Muscle of arm (tissue), 1 donor: ENCODE measurements at regions not wholly inside any gene's neighbourhood (a gene's known extent, or its start where the extent isn't known, plus 50 kb on each side); places are given as distances from the start of the nearest gene placed in this dataset.
"Not testable (repeated sequence)": the region's sequence is repeated elsewhere in the genome, so short reads cannot be mapped to it uniquely, and the experiment has no call there.

Source experiments
- DNase-seq: peaks from one replicate; pipeline ENCODE4 v3.0.0-alpha.2; 2013

GRCh38 chr10:61612450-61612849 is 50.3 kb upstream of the CABCOCO1 start:
- no peak for DNase-seq

- DNase-seq = no peak
Measured at GRCh38 chr10:61612009-61612408, 50.7 kb upstream of the CABCOCO1 start.

GRCh38 chr10:61609701-61610100 is 53.0 kb upstream of the CABCOCO1 start:
- peak; percentile 50 for DNase-seq

GRCh38 chr10:61608255-61609033 is 54.3 kb upstream of the CABCOCO1 start:
- no peak for DNase-seq

- DNase-seq = no peak
Measured at GRCh38 chr10:61606959-61607907, 55.5 kb upstream of the CABCOCO1 start.

GRCh38 chr10:61605221-61605620 is 57.5 kb upstream of the CABCOCO1 start:
- no peak for DNase-seq

- DNase-seq = no peak
Measured at GRCh38 chr10:61600399-61600798, 62.3 kb upstream of the CABCOCO1 start.

- DNase-seq = no peak
Measured at GRCh38 chr10:61594430-61594829, 68.3 kb upstream of the CABCOCO1 start.

GRCh38 chr10:61592581-61592980 is 70.1 kb upstream of the CABCOCO1 start:
- no peak for DNase-seq

- no peak for DNase-seq
Measured at GRCh38 chr10:61589547-61590243, 73.0 kb upstream of the CABCOCO1 start.

GRCh38 chr10:61588770-61589211 is 73.9 kb upstream of the CABCOCO1 start:
- DNase-seq = no peak

- no peak for DNase-seq
Measured at GRCh38 chr10:61586829-61587228, 75.9 kb upstream of the CABCOCO1 start.

GRCh38 chr10:61580608-61581007 is 82.1 kb upstream of the CABCOCO1 start:
- DNase-seq = no peak

- DNase-seq = not testable (repeated sequence)
Measured at GRCh38 chr10:61570204-61570603, 92.5 kb upstream of the CABCOCO1 start.

GRCh38 chr10:61567729-61568128 is 95.0 kb upstream of the CABCOCO1 start:
- no peak for DNase-seq

- no peak for DNase-seq
Measured at GRCh38 chr10:61565819-61566560, 96.7 kb upstream of the CABCOCO1 start.

GRCh38 chr10:61564444-61564843 is 98.3 kb upstream of the CABCOCO1 start:
- no peak for DNase-seq

GRCh38 chr10:61559615-61560014 is 103.1 kb upstream of the CABCOCO1 start:
- no peak for DNase-seq

GRCh38 chr10:61558188-61558587 is 104.5 kb upstream of the CABCOCO1 start:
- DNase-seq = no peak

GRCh38 chr10:61554925-61555324 is 101.7 kb upstream of the TMEM26 start:
- DNase-seq = no peak

- no peak for DNase-seq
Measured at GRCh38 chr10:61549861-61550260, 96.7 kb upstream of the TMEM26 start.
